WTC11 (cell line): ENCODE measurements at regions not wholly inside any gene's neighbourhood (a gene's known extent, or its start where the extent isn't known, plus 50 kb on each side); places are given as distances from the start of the nearest gene placed in this dataset.

Experiments used
- ATAC-seq: fragments of 200-7000 bp; cut with Tn5 transposase; 2 replicates; pipeline ENCODE4 v1.10.0; 2021; ENCODE audit warnings: mild to moderate bottlenecking, moderate library complexity
- CTCF ChIA-PET: fragments of 300-600 bp; sonication (Branson Sonifier 250); formaldehyde crosslinking; loops from one replicate; lab custom pipeline; 2021; ENCODE audit warnings: antibody characterized with exemption; lab: Charles Lee
- POLR2A ChIA-PET: fragments of 350-600 bp; sonication (Branson Sonifier 250); formaldehyde crosslinking; loops from one replicate; lab custom pipeline; 2021; ENCODE audit warnings: antibody characterized with exemption; lab: Charles Lee
- DNase-seq: peaks from one replicate; pipeline ENCODE4 v3.0.0; 2021; ENCODE audit warnings: low spot score
- H3K27ac Mint-ChIP-seq: 2 replicates; pipeline ENCODE4 v1.8.0; 2021; ENCODE audit warnings: mixed read lengths
- H3K27me3 Mint-ChIP-seq: 2 replicates; pipeline ENCODE4 v1.8.0; 2021; ENCODE audit warnings: low read depth, mild to moderate bottlenecking, moderate library complexity, mixed read lengths
- H3K36me3 Mint-ChIP-seq: 2 replicates; pipeline ENCODE4 v1.8.0; 2021; ENCODE audit warnings: mixed read lengths
- H3K4me1 Mint-ChIP-seq: 2 replicates; pipeline ENCODE4 v1.8.0; 2022; ENCODE audit warnings: mixed read lengths
- H3K4me3 Mint-ChIP-seq: 2 replicates; pipeline ENCODE4 v1.8.0; 2021; ENCODE audit warnings: mild to moderate bottlenecking, moderate library complexity, mixed read lengths
- H3K9me3 Mint-ChIP-seq: 2 replicates; pipeline ENCODE4 v1.8.0; 2021; ENCODE audit warnings: mixed read lengths
- ATF6 ChIP-seq: sonication (generic); formaldehyde crosslinking; IDR thresholded peaks from 2 replicates; pipeline ENCODE4 v1.8.1; 2023; ENCODE audit warnings: mild to moderate bottlenecking, missing genetic modification reagents
- CREB1 ChIP-seq: sonication (generic); formaldehyde crosslinking; IDR thresholded peaks from 2 replicates; pipeline ENCODE4 v1.8.0; 2023; ENCODE audit warnings: mild to moderate bottlenecking, missing genetic modification reagents
- E2F5 ChIP-seq: sonication (generic); formaldehyde crosslinking; IDR thresholded peaks from 2 replicates; pipeline ENCODE4 v1.8.1; 2022; ENCODE audit warnings: mild to moderate bottlenecking, moderate library complexity, missing genetic modification reagents
- FOXP1 ChIP-seq: sonication (generic); formaldehyde crosslinking; IDR thresholded peaks from 2 replicates; pipeline ENCODE4 v1.8.0; 2022; ENCODE audit warnings: missing genetic modification reagents, mild to moderate bottlenecking, moderate library complexity, borderline replicate concordance
- FOXP4 ChIP-seq: sonication (generic); formaldehyde crosslinking; IDR thresholded peaks from 2 replicates; pipeline ENCODE4 v1.8.0; 2022; ENCODE audit warnings: mild to moderate bottlenecking, missing genetic modification reagents
- GTF2I ChIP-seq: fragments of 250-450 bp; sonication (Bioruptor Pico); conservative IDR thresholded peaks from 2 replicates; pipeline ENCODE4 v1.4.0; 2021; ENCODE audit warnings: mild to moderate bottlenecking
- NFE2L1 ChIP-seq: sonication (generic); formaldehyde crosslinking; IDR thresholded peaks from 2 replicates; pipeline ENCODE4 v1.8.1; 2023; ENCODE audit warnings: missing genetic modification reagents
- NR1H2 ChIP-seq: sonication (generic); formaldehyde crosslinking; IDR thresholded peaks from 2 replicates; pipeline ENCODE4 v1.9.0; 2021; ENCODE audit warnings: mild to moderate bottlenecking, moderate library complexity, missing genetic modification reagents
- NR2C2 ChIP-seq: sonication (generic); formaldehyde crosslinking; IDR thresholded peaks from 2 replicates; pipeline ENCODE4 v1.8.0; 2022; ENCODE audit warnings: mild to moderate bottlenecking, missing genetic modification reagents
- PRRX2 ChIP-seq: fragments of 250-450 bp; sonication (Bioruptor Pico); IDR thresholded peaks from 2 replicates; pipeline ENCODE4 v1.8.0; 2021; ENCODE audit warnings: mild to moderate bottlenecking
- SOX15 ChIP-seq: fragments of 250-450 bp; sonication (Bioruptor Pico); IDR thresholded peaks from 2 replicates; pipeline ENCODE4 v1.9.0; 2021; ENCODE audit warnings: mild to moderate bottlenecking
- TCF7 ChIP-seq: sonication (generic); formaldehyde crosslinking; IDR thresholded peaks from 2 replicates; pipeline ENCODE4 v1.8.0; 2022; ENCODE audit warnings: mild to moderate bottlenecking, low read depth, missing genetic modification reagents, moderate library complexity
- ZNF138 ChIP-seq: sonication (generic); formaldehyde crosslinking; conservative IDR thresholded peaks from 2 replicates; pipeline ENCODE4 v1.8.1; 2022; ENCODE audit warnings: mild to moderate bottlenecking, moderate library complexity, missing genetic modification reagents
- ZNF263 ChIP-seq: sonication (generic); formaldehyde crosslinking; IDR thresholded peaks from 2 replicates; pipeline ENCODE4 v1.8.1; 2022; ENCODE audit warnings: low read depth, mild to moderate bottlenecking, moderate library complexity, missing genetic modification reagents
- ZNF317 ChIP-seq: sonication (generic); formaldehyde crosslinking; IDR thresholded peaks from 2 replicates; pipeline ENCODE4 v1.8.1; 2023; ENCODE audit warnings: low read depth, mild to moderate bottlenecking, moderate library complexity, missing genetic modification reagents, borderline replicate concordance
- ZNF423 ChIP-seq: fragments of 250-450 bp; sonication (Bioruptor Pico); IDR thresholded peaks from 2 replicates; pipeline ENCODE4 v2.1.2; 2022; ENCODE audit warnings: mild to moderate bottlenecking, moderate library complexity
- ZNF532 ChIP-seq: fragments of 250-450 bp; sonication (Bioruptor Pico); IDR thresholded peaks from 2 replicates; pipeline ENCODE4 v1.9.0; 2021; ENCODE audit warnings: mild to moderate bottlenecking, borderline replicate concordance
- ZSCAN18 ChIP-seq: fragments of 250-450 bp; sonication (Bioruptor Pico); IDR thresholded peaks from 2 replicates; pipeline ENCODE4 v2.1.2; 2022; ENCODE audit warnings: mild to moderate bottlenecking, moderate library complexity
- TF ChIP-seq, protein P1 (sequence below): sonication (generic); formaldehyde crosslinking; IDR thresholded peaks from 2 replicates; pipeline ENCODE4 v1.8.0; 2022; ENCODE audit warnings: mild to moderate bottlenecking, missing genetic modification reagents

- POLR2A ChIA-PET: interaction anchor here (0.6 kb wide), 1 partner anchor 267 kb away, joined by 4 read pairs; no protein-coding TSS in a partner anchor
- no peaks in the 10 kb centered on the region for H3K27me3 Mint-ChIP-seq
- no peak for TF ChIP-seq PRRX2 (CRISPR knock-in tag)
- no peak for TF ChIP-seq ZNF263 (CRISPR knock-in tag)
- TF ChIP-seq FOXP1: no peak
- TF ChIP-seq ZSCAN18 (CRISPR knock-in tag): no peak
- no peak for TF ChIP-seq ZNF532 (CRISPR knock-in tag)
- TF ChIP-seq NR1H2 (CRISPR knock-in tag): no peak
- no peak for TF ChIP-seq CREB1
- no peak for TF ChIP-seq ATF6 (CRISPR knock-in tag)
- no peak for TF ChIP-seq NFE2L1 (CRISPR knock-in tag)
- TF ChIP-seq ZNF423 (CRISPR knock-in tag): no peak
- TF ChIP-seq SOX15 (CRISPR knock-in tag): no peak
- no peak for TF ChIP-seq TCF7 (CRISPR knock-in tag)
- TF ChIP-seq, protein P1, sequence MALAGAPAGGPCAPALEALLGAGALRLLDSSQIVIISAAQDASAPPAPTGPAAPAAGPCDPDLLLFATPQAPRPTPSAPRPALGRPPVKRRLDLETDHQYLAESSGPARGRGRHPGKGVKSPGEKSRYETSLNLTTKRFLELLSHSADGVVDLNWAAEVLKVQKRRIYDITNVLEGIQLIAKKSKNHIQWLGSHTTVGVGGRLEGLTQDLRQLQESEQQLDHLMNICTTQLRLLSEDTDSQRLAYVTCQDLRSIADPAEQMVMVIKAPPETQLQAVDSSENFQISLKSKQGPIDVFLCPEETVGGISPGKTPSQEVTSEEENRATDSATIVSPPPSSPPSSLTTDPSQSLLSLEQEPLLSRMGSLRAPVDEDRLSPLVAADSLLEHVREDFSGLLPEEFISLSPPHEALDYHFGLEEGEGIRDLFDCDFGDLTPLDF: no peak
- no peak for TF ChIP-seq ZNF138 (CRISPR knock-in tag)
- no peak for TF ChIP-seq GTF2I (CRISPR knock-in tag)
Measured at GRCh38 chr20:53825282-53825681, 231.6 kb upstream of the ZNF217 start.

GRCh38 chr20:53824779-53825178, 231.1 kb upstream of the ZNF217 start:
- H3K4me3 Mint-ChIP-seq: no peak overlapping the region
- ATAC-seq (no peak), DNase-seq (no peak)
- no peaks in the 10 kb centered on the region for H3K36me3 Mint-ChIP-seq
- H3K9me3 Mint-ChIP-seq: no peaks in the 10 kb centered on the region
- POLR2A ChIA-PET: interaction anchor here (0.6 kb wide), 1 partner anchor 266 kb away, joined by 4 read pairs; no protein-coding TSS in a partner anchor
- H3K27me3 Mint-ChIP-seq: no peaks in the 10 kb centered on the region
- CTCF ChIA-PET: interaction anchor here (0.6 to 1.0 kb wide), 3 partner anchors 43 to 166 kb away, joined by 3 read pairs; no protein-coding TSS in a partner anchor
- TF ChIP-seq ZNF317 (CRISPR knock-in tag) (no peak), NR2C2 (CRISPR knock-in tag) (no peak), E2F5 (CRISPR knock-in tag) (no peak), FOXP4 (CRISPR knock-in tag) (no peak)
- peaks cover 27% of the 10 kb centered on the region for H3K4me1 Mint-ChIP-seq
- H3K27ac Mint-ChIP-seq: no peak overlapping the region; the same call in 1 of the 2 replicates

More at GRCh38 chr20:53825282-53825681, 231.6 kb upstream of the ZNF217 start:
- no peak overlapping the region for H3K27ac Mint-ChIP-seq
- ATAC-seq: no peak
- no peak overlapping the region for H3K4me3 Mint-ChIP-seq
- H3K9me3 Mint-ChIP-seq: no peaks in the 10 kb centered on the region
- no peak for DNase-seq
- no peaks in the 10 kb centered on the region for H3K36me3 Mint-ChIP-seq
- H3K4me1 Mint-ChIP-seq: peaks cover 32% of the 10 kb centered on the region
- CTCF ChIA-PET: interaction anchor here (1.0 kb wide), 1 partner anchor 90 kb away, joined by 3 read pairs; no protein-coding TSS in a partner anchor
